Neural cell (in vitro differentiated cells): ENCODE measurements at regions not wholly inside any gene's neighbourhood (a gene's known extent, or its start where the extent isn't known, plus 50 kb on each side); places are given as distances from the start of the nearest gene placed in this dataset.

ENCODE experiments used
- CTCF ChIP-seq: fragments of 450-650 bp; IDR thresholded peaks from 2 replicates; pipeline ENCODE4 v1.5.1; 2014; ENCODE audit warnings: antibody characterized with exemption, mild to moderate bottlenecking, moderate library complexity; ENCODE audit not compliant: poor library complexity, severe bottlenecking
- EZH2 ChIP-seq: fragments of 200-600, 300-800 bp; shearing (Covaris generic), sonication (generic); IDR thresholded peaks from 2 replicates; pipeline ENCODE4 v1.6.1; 2014; ENCODE audit warnings: antibody characterized with exemption, low read length, borderline replicate concordance, mild to moderate bottlenecking; ENCODE audit not compliant: insufficient read depth, poor library complexity, severe bottlenecking
- POLR2AphosphoS5 ChIP-seq: IDR thresholded peaks from 2 replicates; pipeline ENCODE4 v1.6.1; 2012
- RAD21 ChIP-seq: fragments of 450-650 bp; conservative IDR thresholded peaks from 2 replicates; pipeline ENCODE4 v1.6.1; 2014; ENCODE audit warnings: antibody characterized with exemption, mild to moderate bottlenecking, moderate library complexity
- TAF1 ChIP-seq: IDR thresholded peaks from 2 replicates; pipeline ENCODE4 v1.6.1; 2012; ENCODE audit warnings: low read depth

GRCh38 chr18:44474591-44474990 lies 206.1 kb upstream of the SETBP1 start:
- TF ChIP-seq CTCF (no peak), EZH2 (no peak), POLR2AphosphoS5 (no peak), RAD21 (no peak), TAF1 (no peak)
